Sigmoid colon (tissue), 4 donors: ENCODE measurements at regions not wholly inside any gene's neighbourhood (a gene's known extent, or its start where the extent isn't known, plus 50 kb on each side); places are given as distances from the start of the nearest gene placed in this dataset.

Source experiments
- EP300 ChIP-seq, 4 donors: sonication (generic); formaldehyde crosslinking; IDR thresholded peaks; one replicate each; pipeline ENCODE4 v1.6.1; 2017; ENCODE audit warnings: antibody characterized with exemption in 4 of 4
- TF ChIP-seq, protein P1 (sequence below), 4 experiments: fragments of 450-650 bp in 3 of 4; fragments of 200-600 bp in 1 of 4; IDR thresholded peaks; one replicate each; pipeline ENCODE4 v1.5.1; 2016 to 2019; ENCODE audit warnings: antibody characterized with exemption in 4 of 4, mild to moderate bottlenecking in 3 of 4, moderate library complexity in 2 of 4

GRCh38 chr3:167148136-167148535 lies 232.0 kb downstream of the ZBBX start:
- TF ChIP-seq, protein P1, sequence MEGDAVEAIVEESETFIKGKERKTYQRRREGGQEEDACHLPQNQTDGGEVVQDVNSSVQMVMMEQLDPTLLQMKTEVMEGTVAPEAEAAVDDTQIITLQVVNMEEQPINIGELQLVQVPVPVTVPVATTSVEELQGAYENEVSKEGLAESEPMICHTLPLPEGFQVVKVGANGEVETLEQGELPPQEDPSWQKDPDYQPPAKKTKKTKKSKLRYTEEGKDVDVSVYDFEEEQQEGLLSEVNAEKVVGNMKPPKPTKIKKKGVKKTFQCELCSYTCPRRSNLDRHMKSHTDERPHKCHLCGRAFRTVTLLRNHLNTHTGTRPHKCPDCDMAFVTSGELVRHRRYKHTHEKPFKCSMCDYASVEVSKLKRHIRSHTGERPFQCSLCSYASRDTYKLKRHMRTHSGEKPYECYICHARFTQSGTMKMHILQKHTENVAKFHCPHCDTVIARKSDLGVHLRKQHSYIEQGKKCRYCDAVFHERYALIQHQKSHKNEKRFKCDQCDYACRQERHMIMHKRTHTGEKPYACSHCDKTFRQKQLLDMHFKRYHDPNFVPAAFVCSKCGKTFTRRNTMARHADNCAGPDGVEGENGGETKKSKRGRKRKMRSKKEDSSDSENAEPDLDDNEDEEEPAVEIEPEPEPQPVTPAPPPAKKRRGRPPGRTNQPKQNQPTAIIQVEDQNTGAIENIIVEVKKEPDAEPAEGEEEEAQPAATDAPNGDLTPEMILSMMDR (IDR thresholded peaks at IDR 0.05), result no peak
- TF ChIP-seq EP300 (IDR thresholded peaks at IDR 0.05), result no peak
